ENCODE measurements at regions not wholly inside any gene's neighbourhood (a gene's known extent, or its start where the extent isn't known, plus 50 kb on each side); places are given as distances from the start of the nearest gene placed in this dataset.

DNA sequence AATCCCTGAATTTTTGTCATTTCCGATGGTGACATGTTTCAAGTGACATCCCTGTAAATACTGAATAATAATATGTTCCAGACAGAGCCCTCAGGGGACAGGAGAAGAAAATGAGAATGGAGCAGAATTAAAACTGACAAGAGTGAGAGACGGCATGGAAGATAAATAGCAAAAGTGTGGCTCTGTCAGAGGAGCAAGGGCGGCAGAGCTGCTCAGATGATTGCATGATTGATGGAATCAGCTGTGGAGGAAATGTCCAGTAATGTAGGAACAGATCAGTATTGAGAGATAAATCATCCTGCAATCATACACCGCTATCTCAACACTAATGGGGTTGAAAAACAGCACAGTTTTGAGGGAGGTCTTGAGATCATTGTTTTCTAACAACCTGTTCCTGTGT lies 350.3 kb downstream of the STIM2 start:
- ATAC-seq (no peak), DNase-seq (no peak)
- no peak for TF ChIP-seq POLR2A (IDR thresholded peaks at IDR 0.05)
- TF ChIP-seq, protein P1, sequence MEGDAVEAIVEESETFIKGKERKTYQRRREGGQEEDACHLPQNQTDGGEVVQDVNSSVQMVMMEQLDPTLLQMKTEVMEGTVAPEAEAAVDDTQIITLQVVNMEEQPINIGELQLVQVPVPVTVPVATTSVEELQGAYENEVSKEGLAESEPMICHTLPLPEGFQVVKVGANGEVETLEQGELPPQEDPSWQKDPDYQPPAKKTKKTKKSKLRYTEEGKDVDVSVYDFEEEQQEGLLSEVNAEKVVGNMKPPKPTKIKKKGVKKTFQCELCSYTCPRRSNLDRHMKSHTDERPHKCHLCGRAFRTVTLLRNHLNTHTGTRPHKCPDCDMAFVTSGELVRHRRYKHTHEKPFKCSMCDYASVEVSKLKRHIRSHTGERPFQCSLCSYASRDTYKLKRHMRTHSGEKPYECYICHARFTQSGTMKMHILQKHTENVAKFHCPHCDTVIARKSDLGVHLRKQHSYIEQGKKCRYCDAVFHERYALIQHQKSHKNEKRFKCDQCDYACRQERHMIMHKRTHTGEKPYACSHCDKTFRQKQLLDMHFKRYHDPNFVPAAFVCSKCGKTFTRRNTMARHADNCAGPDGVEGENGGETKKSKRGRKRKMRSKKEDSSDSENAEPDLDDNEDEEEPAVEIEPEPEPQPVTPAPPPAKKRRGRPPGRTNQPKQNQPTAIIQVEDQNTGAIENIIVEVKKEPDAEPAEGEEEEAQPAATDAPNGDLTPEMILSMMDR (IDR thresholded peaks at IDR 0.05) = no peak
- Histone ChIP-seq H3K36me3 (no peaks in the 10 kb centered on the region), H3K4me1 (no peaks in the 10 kb centered on the region), H3K9me3 (no peaks in the 10 kb centered on the region), H3K4me3 (no peak overlapping the region), H3K27ac (no peak overlapping the region), H3K27me3 (no peaks in the 10 kb centered on the region)
- WGBS, 4 donors = 74 to 79% (median 78%) methylated on average over 4 of the region's 4 CpGs
- intact Hi-C loops (cut with DNase I) = no loop called here

DNA sequence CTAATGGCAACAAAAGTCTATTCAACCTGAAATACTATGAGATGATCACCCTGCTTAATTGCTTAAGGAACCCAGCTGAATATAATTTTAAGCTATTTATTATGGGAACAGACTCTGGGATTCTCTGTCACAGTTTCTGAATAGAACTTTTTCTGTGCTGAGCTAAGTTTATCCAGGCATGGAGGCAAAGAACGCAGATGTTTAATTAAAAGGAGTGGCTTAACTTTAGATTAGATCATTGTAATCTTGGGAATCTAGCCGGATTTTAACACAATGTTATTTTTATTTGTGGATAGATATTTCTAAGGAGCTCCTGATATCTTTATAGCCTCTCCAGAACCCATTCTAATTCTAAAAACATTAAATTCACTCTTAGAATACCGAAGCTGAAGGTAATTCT lies 353.4 kb downstream of the STIM2 start:
- Histone ChIP-seq H3K36me3 (no peaks in the 10 kb centered on the region), H3K27ac (no peak overlapping the region), H3K9me3 (no peaks in the 10 kb centered on the region), H3K4me3 (no peak overlapping the region), H3K4me1 (no peaks in the 10 kb centered on the region), H3K27me3 (no peaks in the 10 kb centered on the region)
- ATAC-seq = no peak
- no peak for DNase-seq
- intact Hi-C loops (cut with DNase I) = no loop called here
- WGBS, 4 donors = 70 to 86% (median 83%) methylated on average over 3 of the region's 3 CpGs
- TF ChIP-seq, protein P1 (IDR thresholded peaks at IDR 0.05) = no peak
- TF ChIP-seq POLR2A (IDR thresholded peaks at IDR 0.05) = no peak

GRCh38 chr4:27215220-27215826 lies 354.7 kb downstream of the STIM2 start:
- Histone ChIP-seq H3K36me3 (no peaks in the 10 kb centered on the region), H3K9me3 (peaks cover 0 to under 1% (median 0%) of the 10 kb centered on the region in 12 donors), H3K27me3 (no peaks in the 10 kb centered on the region), H3K27ac (no peak overlapping the region), H3K4me1 (no peaks in the 10 kb centered on the region), H3K4me3 (no peak overlapping the region)
- WGBS, 4 donors = 29 to 59% (median 48%) methylated on average over 4 of the region's 4 CpGs
- DNase-seq (no peak), ATAC-seq (no peak)
- intact Hi-C loops (cut with DNase I) = no loop called here
- TF ChIP-seq, protein P1 (IDR thresholded peaks at IDR 0.05) = no peak
- TF ChIP-seq POLR2A (IDR thresholded peaks at IDR 0.05) = no peak

DNA sequence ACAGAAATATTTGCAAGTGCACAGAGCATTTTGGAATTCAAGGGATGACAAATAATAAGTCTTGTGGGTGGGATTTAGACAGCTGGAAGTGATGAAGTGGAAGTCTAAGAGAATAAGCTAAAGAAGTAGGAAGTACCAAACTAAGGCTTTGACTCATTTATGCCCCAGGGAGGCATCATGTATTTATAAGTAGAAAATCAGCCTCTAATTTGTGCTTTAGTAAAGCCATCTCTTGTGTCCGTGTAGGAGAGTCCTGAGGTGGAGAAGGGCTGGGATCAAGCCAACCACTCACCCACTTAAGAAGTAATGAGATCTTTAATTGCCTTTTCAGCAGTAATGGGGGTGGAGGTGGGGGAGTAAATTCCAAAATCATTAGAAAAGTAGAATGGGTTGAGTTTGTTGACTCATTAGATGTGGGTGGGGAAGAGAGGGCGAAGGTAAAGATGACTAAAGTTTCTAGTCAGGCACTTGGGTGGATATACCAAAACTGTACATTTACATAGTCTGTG lies 356.7 kb downstream of the STIM2 start:
- no peaks in the 10 kb centered on the region for H3K36me3 ChIP-seq
- intact Hi-C loops (cut with DNase I) = no loop called here
- no peaks in the 10 kb centered on the region for H3K27me3 ChIP-seq
- H3K4me3 ChIP-seq = no peak overlapping the region
- WGBS, 4 donors = 46 to 53% (median 52%) methylated on average over 2 of the region's 2 CpGs
- ATAC-seq (peak in 1 of 4 donors; percentile 34), DNase-seq (no peak)
- H3K27ac ChIP-seq = no peak overlapping the region
- peaks cover 0 to 6% (median 0%) of the 10 kb centered on the region in 12 donors for H3K9me3 ChIP-seq
- no peak for TF ChIP-seq POLR2A (IDR thresholded peaks at IDR 0.05)
- TF ChIP-seq, protein P1 (IDR thresholded peaks at IDR 0.05) = no peak
- H3K4me1 ChIP-seq = no peaks in the 10 kb centered on the region

Measured in heart left ventricle (tissue), 16 donors.